GM21390 (cell line): ENCODE measurements at regions not wholly inside any gene's neighbourhood (a gene's known extent, or its start where the extent isn't known, plus 50 kb on each side); places are given as distances from the start of the nearest gene placed in this dataset.

Source experiments
- ATAC-seq: cut with Tn5 transposase; IDR thresholded peaks from one replicate; pipeline ENCODE4 v1.9.1; 2021; ENCODE audit not compliant: unreplicated experiment

DNA sequence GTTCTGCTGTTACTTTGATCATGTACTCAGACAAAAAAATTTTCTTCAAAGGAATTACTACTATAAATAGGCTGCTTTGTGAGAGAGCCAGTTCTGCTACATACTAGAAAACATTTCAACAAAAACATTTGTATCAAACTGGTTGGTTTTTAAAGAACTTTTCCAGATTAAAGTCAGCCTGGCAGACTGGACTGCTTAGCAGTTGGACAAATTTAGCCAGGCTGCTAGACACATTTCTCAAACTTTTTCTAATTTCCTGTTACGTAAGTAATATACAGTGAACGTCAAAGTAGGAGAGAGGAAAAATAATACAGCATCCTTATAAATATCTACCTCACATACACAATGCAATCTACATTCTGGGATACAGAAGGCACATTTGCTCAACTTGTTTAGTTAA lies 109.5 kb downstream of the SP3 start:
- no peak for ATAC-seq
